Activated T-cell treated with anti-CD3 and anti-CD28 coated beads for 4 hours (primary cell): ENCODE measurements at regions not wholly inside any gene's neighbourhood (a gene's known extent, or its start where the extent isn't known, plus 50 kb on each side); places are given as distances from the start of the nearest gene placed in this dataset.
"Not testable (repeated sequence)": the region's sequence is repeated elsewhere in the genome, so short reads cannot be mapped to it uniquely, and the experiment has no call there.

Source experiments
- DNase-seq: peaks from one replicate; pipeline ENCODE4 v3.0.0-alpha.2; 2020

GRCh38 chr2:234373481-234374149 lies 123.3 kb downstream of the ARL4C start:
- DNase-seq = no peak

GRCh38 chr2:234373060-234373459 lies 123.8 kb downstream of the ARL4C start:
- DNase-seq = peak; percentile 21

GRCh38 chr2:234372506-234372905 lies 124.4 kb downstream of the ARL4C start:
- DNase-seq = no peak

- peak; percentile 34 for DNase-seq
Measured at GRCh38 chr2:234368861-234369261, 128.0 kb downstream of the ARL4C start.

GRCh38 chr2:234366891-234367290 lies 130.0 kb downstream of the ARL4C start:
- DNase-seq = no peak

- DNase-seq = no peak
Measured at GRCh38 chr2:234364661-234365060, 132.2 kb downstream of the ARL4C start.

GRCh38 chr2:234363647-234364294 lies 133.1 kb downstream of the ARL4C start:
- DNase-seq = no peak

GRCh38 chr2:234363011-234363487 lies 133.8 kb downstream of the ARL4C start:
- DNase-seq = no peak

GRCh38 chr2:234360313-234360975 lies 136.4 kb downstream of the ARL4C start:
- DNase-seq = not testable (repeated sequence)

GRCh38 chr2:234357666-234358065 lies 139.2 kb downstream of the ARL4C start:
- DNase-seq = no peak

GRCh38 chr2:234355808-234356365 lies 141.0 kb downstream of the ARL4C start:
- DNase-seq = no peak

GRCh38 chr2:234355021-234355720 lies 141.7 kb downstream of the ARL4C start:
- no peak for DNase-seq

- no peak for DNase-seq
Measured at GRCh38 chr2:234352270-234352669, 144.6 kb downstream of the ARL4C start.

GRCh38 chr2:234351866-234352265 lies 145.0 kb downstream of the ARL4C start:
- DNase-seq = not testable (repeated sequence)

GRCh38 chr2:234348081-234348480 lies 148.8 kb downstream of the ARL4C start:
- DNase-seq = no peak

GRCh38 chr2:234345921-234346320 lies 151.0 kb downstream of the ARL4C start:
- no peak for DNase-seq

- no peak for DNase-seq
Measured at GRCh38 chr2:234344012-234344411, 152.9 kb downstream of the ARL4C start.

- DNase-seq = no peak
Measured at GRCh38 chr2:234343372-234343771, 153.5 kb downstream of the ARL4C start.

- no peak for DNase-seq
Measured at GRCh38 chr2:234341306-234341985, 155.4 kb downstream of the ARL4C start.

GRCh38 chr2:234339501-234339900 lies 157.4 kb downstream of the ARL4C start:
- no peak for DNase-seq

GRCh38 chr2:234339011-234339410 lies 157.9 kb downstream of the ARL4C start:
- DNase-seq = no peak

GRCh38 chr2:234335661-234336228 lies 161.1 kb downstream of the ARL4C start:
- peak; percentile 4 for DNase-seq
